ENCODE measurements at regions not wholly inside any gene's neighbourhood (a gene's known extent, or its start where the extent isn't known, plus 50 kb on each side); places are given as distances from the start of the nearest gene placed in this dataset.

DNA sequence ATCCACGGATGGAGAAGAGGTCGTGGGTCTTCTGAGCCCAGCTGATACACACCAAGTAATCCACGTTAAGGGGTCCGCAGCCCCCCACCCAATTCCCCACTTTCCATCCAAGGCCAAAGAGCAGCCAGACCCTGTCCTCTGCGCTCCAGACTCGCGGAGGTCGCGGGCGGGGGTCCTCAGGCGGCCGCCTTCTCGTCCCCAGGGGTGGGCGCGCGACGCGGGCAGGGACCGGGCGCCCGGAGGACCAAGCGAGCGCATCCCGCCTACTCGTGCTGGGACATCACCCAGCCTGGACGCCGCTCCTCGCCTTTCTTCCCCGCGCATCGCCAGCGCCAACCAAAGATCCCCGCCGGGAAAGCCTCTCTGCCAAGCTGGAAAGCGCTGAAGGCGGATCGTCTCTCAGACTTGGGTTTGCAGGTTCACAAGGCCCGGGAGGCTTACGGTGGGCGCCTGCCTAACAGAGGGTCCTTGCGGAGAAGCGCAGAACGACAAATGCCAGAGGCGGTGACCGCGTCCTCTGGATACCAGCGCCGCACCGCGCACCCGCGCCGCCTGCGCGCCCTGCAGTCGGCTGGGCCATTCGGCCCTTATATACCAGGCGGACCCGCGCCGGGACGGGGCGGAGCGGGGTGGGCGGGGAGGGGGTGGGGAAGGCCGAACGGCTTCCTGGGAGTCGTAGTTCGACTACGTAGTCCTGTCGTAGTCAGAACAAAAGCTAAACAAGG, 471.6 kb downstream of the SOX9 start:
- Histone ChIP-seq H3F3A (replicated peaks; ENCODE audit: low read depth) (no peaks in the 10 kb centered on the region), H3K36me3 (ENCODE audit: insufficient read depth) (no peaks in the 10 kb centered on the region), H3K27me3 (ENCODE audit: insufficient read depth) (peaks cover 44% of the 10 kb centered on the region), H3K4me1 (ENCODE audit: insufficient read depth) (peaks cover 16% of the 10 kb centered on the region), H3K4me3 (peak overlapping the region; percentile 83), H3K9me2 (ENCODE audit: insufficient read depth) (no peaks in the 10 kb centered on the region), H2AFZ (peak overlapping the region; percentile 98), H3K4me2 (peak overlapping the region; percentile 95), H3K79me2 (replicated peaks; ENCODE audit: insufficient read depth) (no peaks in the 10 kb centered on the region), H4K20me1 (replicated peaks; ENCODE audit: insufficient read depth) (no peaks in the 10 kb centered on the region), H3K27ac (ENCODE audit: low read depth) (no peak overlapping the region)
- Mint-ChIP-seq H3K27ac (no peak overlapping the region), H3K4me1 (peaks cover 33% of the 10 kb centered on the region), H3K36me3 (ENCODE audit: low read depth) (no peaks in the 10 kb centered on the region; the same call in 2 of the 3 replicates), H3K27me3 (ENCODE audit: insufficient read depth, low read depth, poor library complexity) (peaks cover 34% of the 10 kb centered on the region), H3K9me3 (no peaks in the 10 kb centered on the region), H3K4me3 (peak overlapping the region; percentile 82)
- DNase-seq (ENCODE audit: low spot score) (peak; percentile 86), ATAC-seq (peak; percentile 89)
- TF ChIP-seq EZH2 (IDR thresholded peaks at IDR 0.05; ENCODE audit: low read depth, unreplicated experiment) (peak; percentile 11), POLR2AphosphoS5 (IDR thresholded peaks at IDR 0.05; ENCODE audit: low read depth) (peak; percentile 98), CREB1 (CRISPR knock-in tag; IDR thresholded peaks at IDR 0.05; ENCODE audit: low read depth) (0 out of 2 replicates have a peak, but pooled peaks have one; percentile 26), EZH2phosphoT487 (IDR thresholded peaks at IDR 0.05; ENCODE audit: unreplicated experiment) (no peak)
- TF ChIP-seq, protein P1, sequence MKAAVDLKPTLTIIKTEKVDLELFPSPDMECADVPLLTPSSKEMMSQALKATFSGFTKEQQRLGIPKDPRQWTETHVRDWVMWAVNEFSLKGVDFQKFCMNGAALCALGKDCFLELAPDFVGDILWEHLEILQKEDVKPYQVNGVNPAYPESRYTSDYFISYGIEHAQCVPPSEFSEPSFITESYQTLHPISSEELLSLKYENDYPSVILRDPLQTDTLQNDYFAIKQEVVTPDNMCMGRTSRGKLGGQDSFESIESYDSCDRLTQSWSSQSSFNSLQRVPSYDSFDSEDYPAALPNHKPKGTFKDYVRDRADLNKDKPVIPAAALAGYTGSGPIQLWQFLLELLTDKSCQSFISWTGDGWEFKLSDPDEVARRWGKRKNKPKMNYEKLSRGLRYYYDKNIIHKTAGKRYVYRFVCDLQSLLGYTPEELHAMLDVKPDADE (IDR thresholded peaks at IDR 0.05): peak; percentile 44; the same call in 1 of the 2 replicates

DNA sequence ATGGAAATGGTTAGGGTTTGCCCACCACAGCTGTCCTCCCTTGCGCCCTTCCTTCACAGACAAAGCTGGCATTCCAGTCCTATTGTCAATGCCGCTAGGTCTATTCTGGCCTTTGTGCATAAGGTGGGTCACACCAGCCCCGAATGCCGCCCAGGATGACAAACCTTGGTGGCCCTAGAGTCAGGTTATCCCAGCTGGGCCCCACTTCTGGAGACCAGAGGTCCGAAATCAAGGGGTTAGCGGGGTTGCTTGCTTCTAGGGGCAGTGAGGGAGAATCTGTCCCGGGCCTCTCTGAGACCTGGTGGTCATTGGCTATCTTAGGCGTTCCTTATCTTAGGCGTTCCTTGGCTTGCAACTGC, 472.1 kb downstream of the SOX9 start:
- Mint-ChIP-seq H3K36me3 (ENCODE audit: low read depth) (no peaks in the 10 kb centered on the region; the same call in 2 of the 3 replicates), H3K4me3 (no peak overlapping the region), H3K27me3 (ENCODE audit: insufficient read depth, low read depth, poor library complexity) (peaks cover 34% of the 10 kb centered on the region), H3K27ac (no peak overlapping the region), H3K9me3 (no peaks in the 10 kb centered on the region), H3K4me1 (peaks cover 27% of the 10 kb centered on the region)
- Histone ChIP-seq H3K4me3 (peak overlapping the region; percentile 83; the same call in 1 of the 2 replicates), H3K36me3 (ENCODE audit: insufficient read depth) (no peaks in the 10 kb centered on the region), H3F3A (replicated peaks; ENCODE audit: low read depth) (no peaks in the 10 kb centered on the region), H3K9me2 (ENCODE audit: insufficient read depth) (no peaks in the 10 kb centered on the region), H4K20me1 (replicated peaks; ENCODE audit: insufficient read depth) (no peaks in the 10 kb centered on the region), H3K27ac (ENCODE audit: low read depth) (no peak overlapping the region), H3K79me2 (replicated peaks; ENCODE audit: insufficient read depth) (no peaks in the 10 kb centered on the region), H2AFZ (peak overlapping the region; percentile 87), H3K4me1 (ENCODE audit: insufficient read depth) (peaks cover 10% of the 10 kb centered on the region), H3K4me2 (no peak overlapping the region; the same call in 1 of the 2 replicates), H3K27me3 (ENCODE audit: insufficient read depth) (peaks cover 44% of the 10 kb centered on the region)
- ATAC-seq (no peak), DNase-seq (ENCODE audit: low spot score) (no peak)
- TF ChIP-seq, protein P1 (IDR thresholded peaks at IDR 0.05): no peak
- TF ChIP-seq EZH2 (IDR thresholded peaks at IDR 0.05; ENCODE audit: low read depth, unreplicated experiment): no peak
- TF ChIP-seq POLR2AphosphoS5 (IDR thresholded peaks at IDR 0.05; ENCODE audit: low read depth): no peak
- TF ChIP-seq JUNB (IDR thresholded peaks at IDR 0.05; ENCODE audit: unreplicated experiment): no peak
- no peak for TF ChIP-seq ZNF114 (CRISPR knock-in tag; IDR thresholded peaks at IDR 0.05)
- no peak for TF ChIP-seq NANOG (IDR thresholded peaks at IDR 0.05; ENCODE audit: borderline replicate concordance)
- TF ChIP-seq, protein P2, sequence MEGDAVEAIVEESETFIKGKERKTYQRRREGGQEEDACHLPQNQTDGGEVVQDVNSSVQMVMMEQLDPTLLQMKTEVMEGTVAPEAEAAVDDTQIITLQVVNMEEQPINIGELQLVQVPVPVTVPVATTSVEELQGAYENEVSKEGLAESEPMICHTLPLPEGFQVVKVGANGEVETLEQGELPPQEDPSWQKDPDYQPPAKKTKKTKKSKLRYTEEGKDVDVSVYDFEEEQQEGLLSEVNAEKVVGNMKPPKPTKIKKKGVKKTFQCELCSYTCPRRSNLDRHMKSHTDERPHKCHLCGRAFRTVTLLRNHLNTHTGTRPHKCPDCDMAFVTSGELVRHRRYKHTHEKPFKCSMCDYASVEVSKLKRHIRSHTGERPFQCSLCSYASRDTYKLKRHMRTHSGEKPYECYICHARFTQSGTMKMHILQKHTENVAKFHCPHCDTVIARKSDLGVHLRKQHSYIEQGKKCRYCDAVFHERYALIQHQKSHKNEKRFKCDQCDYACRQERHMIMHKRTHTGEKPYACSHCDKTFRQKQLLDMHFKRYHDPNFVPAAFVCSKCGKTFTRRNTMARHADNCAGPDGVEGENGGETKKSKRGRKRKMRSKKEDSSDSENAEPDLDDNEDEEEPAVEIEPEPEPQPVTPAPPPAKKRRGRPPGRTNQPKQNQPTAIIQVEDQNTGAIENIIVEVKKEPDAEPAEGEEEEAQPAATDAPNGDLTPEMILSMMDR (conservative IDR thresholded peaks at IDR 0.05; ENCODE audit: low read depth in 2 of 2): no peak
- TF ChIP-seq EZH2phosphoT487 (IDR thresholded peaks at IDR 0.05; ENCODE audit: unreplicated experiment): no peak
- TF ChIP-seq, protein P3, sequence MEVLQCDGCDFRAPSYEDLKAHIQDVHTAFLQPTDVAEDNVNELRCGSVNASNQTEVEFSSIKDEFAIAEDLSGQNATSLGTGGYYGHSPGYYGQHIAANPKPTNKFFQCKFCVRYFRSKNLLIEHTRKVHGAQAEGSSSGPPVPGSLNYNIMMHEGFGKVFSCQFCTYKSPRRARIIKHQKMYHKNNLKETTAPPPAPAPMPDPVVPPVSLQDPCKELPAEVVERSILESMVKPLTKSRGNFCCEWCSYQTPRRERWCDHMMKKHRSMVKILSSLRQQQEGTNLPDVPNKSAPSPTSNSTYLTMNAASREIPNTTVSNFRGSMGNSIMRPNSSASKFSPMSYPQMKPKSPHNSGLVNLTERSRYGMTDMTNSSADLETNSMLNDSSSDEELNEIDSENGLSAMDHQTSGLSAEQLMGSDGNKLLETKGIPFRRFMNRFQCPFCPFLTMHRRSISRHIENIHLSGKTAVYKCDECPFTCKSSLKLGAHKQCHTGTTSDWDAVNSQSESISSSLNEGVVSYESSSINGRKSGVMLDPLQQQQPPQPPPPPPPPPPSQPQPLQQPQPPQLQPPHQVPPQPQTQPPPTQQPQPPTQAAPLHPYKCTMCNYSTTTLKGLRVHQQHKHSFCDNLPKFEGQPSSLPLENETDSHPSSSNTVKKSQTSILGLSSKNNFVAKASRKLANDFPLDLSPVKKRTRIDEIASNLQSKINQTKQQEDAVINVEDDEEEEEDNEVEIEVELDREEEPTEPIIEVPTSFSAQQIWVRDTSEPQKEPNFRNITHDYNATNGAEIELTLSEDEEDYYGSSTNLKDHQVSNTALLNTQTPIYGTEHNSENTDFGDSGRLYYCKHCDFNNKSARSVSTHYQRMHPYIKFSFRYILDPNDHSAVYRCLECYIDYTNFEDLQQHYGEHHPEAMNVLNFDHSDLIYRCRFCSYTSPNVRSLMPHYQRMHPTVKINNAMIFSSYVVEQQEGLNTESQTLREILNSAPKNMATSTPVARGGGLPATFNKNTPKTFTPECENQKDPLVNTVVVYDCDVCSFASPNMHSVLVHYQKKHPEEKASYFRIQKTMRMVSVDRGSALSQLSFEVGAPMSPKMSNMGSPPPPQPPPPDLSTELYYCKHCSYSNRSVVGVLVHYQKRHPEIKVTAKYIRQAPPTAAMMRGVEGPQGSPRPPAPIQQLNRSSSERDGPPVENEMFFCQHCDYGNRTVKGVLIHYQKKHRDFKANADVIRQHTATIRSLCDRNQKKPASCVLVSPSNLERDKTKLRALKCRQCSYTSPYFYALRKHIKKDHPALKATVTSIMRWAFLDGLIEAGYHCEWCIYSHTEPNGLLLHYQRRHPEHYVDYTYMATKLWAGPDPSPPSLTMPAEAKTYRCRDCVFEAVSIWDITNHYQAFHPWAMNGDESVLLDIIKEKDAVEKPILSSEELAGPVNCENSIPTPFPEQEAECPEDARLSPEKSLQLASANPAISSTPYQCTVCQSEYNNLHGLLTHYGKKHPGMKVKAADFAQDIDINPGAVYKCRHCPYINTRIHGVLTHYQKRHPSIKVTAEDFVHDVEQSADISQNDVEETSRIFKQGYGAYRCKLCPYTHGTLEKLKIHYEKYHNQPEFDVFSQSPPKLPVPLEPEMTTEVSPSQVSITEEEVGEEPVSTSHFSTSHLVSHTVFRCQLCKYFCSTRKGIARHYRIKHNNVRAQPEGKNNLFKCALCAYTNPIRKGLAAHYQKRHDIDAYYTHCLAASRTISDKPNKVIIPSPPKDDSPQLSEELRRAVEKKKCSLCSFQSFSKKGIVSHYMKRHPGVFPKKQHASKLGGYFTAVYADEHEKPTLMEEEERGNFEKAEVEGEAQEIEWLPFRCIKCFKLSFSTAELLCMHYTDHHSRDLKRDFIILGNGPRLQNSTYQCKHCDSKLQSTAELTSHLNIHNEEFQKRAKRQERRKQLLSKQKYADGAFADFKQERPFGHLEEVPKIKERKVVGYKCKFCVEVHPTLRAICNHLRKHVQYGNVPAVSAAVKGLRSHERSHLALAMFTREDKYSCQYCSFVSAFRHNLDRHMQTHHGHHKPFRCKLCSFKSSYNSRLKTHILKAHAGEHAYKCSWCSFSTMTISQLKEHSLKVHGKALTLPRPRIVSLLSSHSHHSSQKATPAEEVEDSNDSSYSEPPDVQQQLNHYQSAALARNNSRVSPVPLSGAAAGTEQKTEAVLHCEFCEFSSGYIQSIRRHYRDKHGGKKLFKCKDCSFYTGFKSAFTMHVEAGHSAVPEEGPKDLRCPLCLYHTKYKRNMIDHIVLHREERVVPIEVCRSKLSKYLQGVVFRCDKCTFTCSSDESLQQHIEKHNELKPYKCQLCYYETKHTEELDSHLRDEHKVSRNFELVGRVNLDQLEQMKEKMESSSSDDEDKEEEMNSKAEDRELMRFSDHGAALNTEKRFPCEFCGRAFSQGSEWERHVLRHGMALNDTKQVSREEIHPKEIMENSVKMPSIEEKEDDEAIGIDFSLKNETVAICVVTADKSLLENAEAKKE (CRISPR knock-in tag; IDR thresholded peaks at IDR 0.05): no peak

All from GM23338 (cell line).